Upper lobe of left lung (tissue), 6 donors: ENCODE measurements at regions not wholly inside any gene's neighbourhood (a gene's known extent, or its start where the extent isn't known, plus 50 kb on each side); places are given as distances from the start of the nearest gene placed in this dataset.

Experiments
- ATAC-seq, 2 donors: fragments of 200-7000 bp; cut with Tn5 transposase; one replicate each; pipeline ENCODE4 v1.9.1; 2022; ENCODE audit warnings: mild to moderate bottlenecking in 2 of 2, moderate library complexity in 2 of 2; ENCODE audit not compliant: low FRiP score in 2 of 2
- DNase-seq, 2 donors: peaks; one replicate each; pipeline ENCODE4 v3.0.0-alpha.2; 2019 to 2020
- H3K27ac ChIP-seq, 4 donors: fragments of 200-600 bp; sonication (generic); one replicate each; pipeline ENCODE4 v1.5.1; 2016 to 2019
- H3K27me3 ChIP-seq, 4 donors: fragments of 200-600 bp; sonication (generic); one replicate each; pipeline ENCODE4 v1.5.1; 2017 to 2019
- H3K36me3 ChIP-seq, 4 donors: fragments of 200-600 bp; sonication (generic); one replicate each; pipeline ENCODE4 v1.5.1; 2016 to 2019
- H3K4me1 ChIP-seq, 4 donors: fragments of 200-600 bp; sonication (generic); one replicate each; pipeline ENCODE4 v1.5.1; 2018 to 2019
- H3K4me3 ChIP-seq, 4 donors: fragments of 200-600 bp; sonication (generic); one replicate each; pipeline ENCODE4 v1.5.1; 2017 to 2019; ENCODE audit warnings: mild to moderate bottlenecking in 2 of 4, moderate library complexity in 1 of 4
- H3K9me3 ChIP-seq, 4 donors: fragments of 200-600 bp; sonication (generic); one replicate each; pipeline ENCODE4 v1.5.1; 2018 to 2019
- CTCF ChIP-seq, 6 experiments: fragments of 450-650 bp in 4 of 6; fragments of 200-600 bp in 2 of 6; sonication (generic) in 2 of 6; IDR thresholded peaks; one replicate each; pipeline ENCODE4 v1.5.1; 2016 to 2019; ENCODE audit warnings: antibody characterized with exemption in 6 of 6
- EP300 ChIP-seq, 4 donors: sonication (generic); formaldehyde crosslinking; IDR thresholded peaks; one replicate each; pipeline ENCODE4 v1.5.1; 2017; ENCODE audit warnings: antibody characterized with exemption in 4 of 4, control low read depth in 2 of 4
- POLR2A ChIP-seq, 4 donors: fragments of 450-650 bp; IDR thresholded peaks; one replicate each; pipeline ENCODE4 v1.5.1; 2016 to 2017; ENCODE audit warnings: antibody characterized with exemption in 4 of 4, mild to moderate bottlenecking in 2 of 4
- POLR2AphosphoS5 ChIP-seq, 2 donors: sonication (generic); formaldehyde crosslinking; IDR thresholded peaks; one replicate each; pipeline ENCODE4 v1.5.1; 2017; ENCODE audit warnings: antibody characterized with exemption in 2 of 2
- WGBS, 2 donors: methylation state at CpG; one replicate each; pipeline ENCODE4 v1.1.5; 2017 to 2018; 5-methylcytosine and 5-hydroxymethylcytosine counted together
- donor health status: DM: no; HTN: no; CAD: no; lungs with moderate emphysema.
- donor health status: DM: no; HTN: yes; CAD: no; lungs with severe emphysema.

GRCh38 chr2:66697366-66697765, 262.4 kb downstream of the MEIS1 start:
- no peak for ATAC-seq
- WGBS, 2 donors: 39 to 56% methylated on average over 4 of the region's 4 CpGs
- H3K27ac ChIP-seq: peak overlapping the region in 2 of 4 donors; percentile 7 to 43
- H3K9me3 ChIP-seq: no peaks in the 10 kb centered on the region
- TF ChIP-seq CTCF (IDR thresholded peaks at IDR 0.05) (no peak), EP300 (IDR thresholded peaks at IDR 0.05) (no peak), POLR2A (IDR thresholded peaks at IDR 0.05) (no peak), POLR2AphosphoS5 (IDR thresholded peaks at IDR 0.05) (no peak)
- no peak overlapping the region for H3K4me3 ChIP-seq
- no peaks in the 10 kb centered on the region for H3K4me1 ChIP-seq
- no peak for DNase-seq
- H3K36me3 ChIP-seq: no peaks in the 10 kb centered on the region
- no peaks in the 10 kb centered on the region for H3K27me3 ChIP-seq

GRCh38 chr2:66698091-66698490, 263.2 kb downstream of the MEIS1 start:
- Histone ChIP-seq H3K4me3 (no peak overlapping the region), H3K9me3 (no peaks in the 10 kb centered on the region), H3K4me1 (no peaks in the 10 kb centered on the region), H3K27ac (peak overlapping the region in 2 of 4 donors; percentile 7 to 43), H3K36me3 (no peaks in the 10 kb centered on the region), H3K27me3 (no peaks in the 10 kb centered on the region)
- no peak for TF ChIP-seq POLR2A (IDR thresholded peaks at IDR 0.05)
- no peak for TF ChIP-seq POLR2AphosphoS5 (IDR thresholded peaks at IDR 0.05)
- TF ChIP-seq CTCF (IDR thresholded peaks at IDR 0.05): no peak
- TF ChIP-seq EP300 (IDR thresholded peaks at IDR 0.05): no peak
- ATAC-seq (no peak), DNase-seq (no peak)
- WGBS, 2 donors: 76 to 80% methylated on average over 3 of the region's 3 CpGs

- ATAC-seq (no peak), DNase-seq (no peak)
- H3K4me3 ChIP-seq: no peak overlapping the region
- H3K36me3 ChIP-seq: no peaks in the 10 kb centered on the region
- no peaks in the 10 kb centered on the region for H3K9me3 ChIP-seq
- H3K27ac ChIP-seq: peak overlapping the region in 2 of 4 donors; percentile 7 to 43
- 77 to 81% methylated on average over 5 of the region's 5 CpGs for WGBS, 2 donors
- H3K27me3 ChIP-seq: no peaks in the 10 kb centered on the region
- TF ChIP-seq POLR2AphosphoS5 (IDR thresholded peaks at IDR 0.05) (no peak), EP300 (IDR thresholded peaks at IDR 0.05) (no peak), POLR2A (IDR thresholded peaks at IDR 0.05) (no peak), CTCF (IDR thresholded peaks at IDR 0.05) (no peak)
- no peaks in the 10 kb centered on the region for H3K4me1 ChIP-seq
Measured at GRCh38 chr2:66698576-66699239, 263.8 kb downstream of the MEIS1 start.

- TF ChIP-seq EP300 (IDR thresholded peaks at IDR 0.05): no peak
- TF ChIP-seq POLR2A (IDR thresholded peaks at IDR 0.05): no peak
- TF ChIP-seq CTCF (IDR thresholded peaks at IDR 0.05): no peak
- no peak for TF ChIP-seq POLR2AphosphoS5 (IDR thresholded peaks at IDR 0.05)
- Histone ChIP-seq H3K4me1 (no peaks in the 10 kb centered on the region), H3K9me3 (no peaks in the 10 kb centered on the region), H3K27me3 (no peaks in the 10 kb centered on the region), H3K4me3 (no peak overlapping the region), H3K27ac (no peak overlapping the region), H3K36me3 (no peaks in the 10 kb centered on the region)
- ATAC-seq (no peak), DNase-seq (no peak)
- WGBS, 2 donors: 86% methylated on average over 4 of the region's 4 CpGs
Measured at GRCh38 chr2:66699416-66699792, 264.5 kb downstream of the MEIS1 start.
